Transverse colon (tissue), 4 donors: ENCODE measurements at regions not wholly inside any gene's neighbourhood (a gene's known extent, or its start where the extent isn't known, plus 50 kb on each side); places are given as distances from the start of the nearest gene placed in this dataset.

Source experiments
- EP300 ChIP-seq: sonication (generic); formaldehyde crosslinking; IDR thresholded peaks from one replicate; pipeline ENCODE4 v1.6.1; 2017; ENCODE audit warnings: antibody characterized with exemption, low read depth
- POLR2A ChIP-seq: fragments of 450-650 bp; IDR thresholded peaks from one replicate; pipeline ENCODE4 v1.6.1; 2016; ENCODE audit warnings: antibody characterized with exemption, mild to moderate bottlenecking, moderate library complexity
- POLR2AphosphoS5 ChIP-seq, 3 donors: sonication (generic); formaldehyde crosslinking; IDR thresholded peaks; one replicate each; pipeline ENCODE4 v1.6.1; 2016; ENCODE audit warnings: antibody characterized with exemption in 3 of 3
- TF ChIP-seq, protein P1 (sequence below), 5 experiments: fragments of 200-600 bp in 3 of 5; fragments of 450-650 bp in 2 of 5; sonication (generic) in 3 of 5; IDR thresholded peaks; 1 replicate in 2 of 5; 2 replicates in 3 of 5; pipeline ENCODE4 v1.5.1; 2016 to 2017; ENCODE audit warnings: antibody characterized with exemption in 5 of 5, inconsistent platforms in 3 of 5, mild to moderate bottlenecking in 2 of 5, moderate library complexity in 1 of 5

DNA sequence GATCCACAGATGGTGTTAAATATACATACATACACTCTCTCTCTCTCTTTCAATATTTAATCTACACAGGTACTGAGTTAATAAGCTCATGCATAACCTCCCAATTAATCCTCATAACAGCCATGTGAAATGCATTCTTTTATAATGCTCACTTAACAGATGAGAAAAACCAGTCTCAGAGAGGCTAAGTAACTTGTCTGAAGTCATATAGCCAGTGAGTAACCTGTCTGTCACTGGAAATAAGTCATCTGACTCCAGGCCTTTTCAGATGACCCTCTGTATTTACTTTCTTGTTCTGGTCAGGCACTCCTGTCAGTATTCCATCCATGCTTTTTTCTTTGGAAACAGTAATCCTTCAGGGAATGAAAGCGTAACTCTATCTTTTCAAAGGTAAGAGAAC, 594.0 kb upstream of the TENM4 start:
- TF ChIP-seq POLR2A (no peak), POLR2AphosphoS5 (IDR thresholded peaks at IDR 0.05) (no peak), EP300 (no peak)
- TF ChIP-seq, protein P1, sequence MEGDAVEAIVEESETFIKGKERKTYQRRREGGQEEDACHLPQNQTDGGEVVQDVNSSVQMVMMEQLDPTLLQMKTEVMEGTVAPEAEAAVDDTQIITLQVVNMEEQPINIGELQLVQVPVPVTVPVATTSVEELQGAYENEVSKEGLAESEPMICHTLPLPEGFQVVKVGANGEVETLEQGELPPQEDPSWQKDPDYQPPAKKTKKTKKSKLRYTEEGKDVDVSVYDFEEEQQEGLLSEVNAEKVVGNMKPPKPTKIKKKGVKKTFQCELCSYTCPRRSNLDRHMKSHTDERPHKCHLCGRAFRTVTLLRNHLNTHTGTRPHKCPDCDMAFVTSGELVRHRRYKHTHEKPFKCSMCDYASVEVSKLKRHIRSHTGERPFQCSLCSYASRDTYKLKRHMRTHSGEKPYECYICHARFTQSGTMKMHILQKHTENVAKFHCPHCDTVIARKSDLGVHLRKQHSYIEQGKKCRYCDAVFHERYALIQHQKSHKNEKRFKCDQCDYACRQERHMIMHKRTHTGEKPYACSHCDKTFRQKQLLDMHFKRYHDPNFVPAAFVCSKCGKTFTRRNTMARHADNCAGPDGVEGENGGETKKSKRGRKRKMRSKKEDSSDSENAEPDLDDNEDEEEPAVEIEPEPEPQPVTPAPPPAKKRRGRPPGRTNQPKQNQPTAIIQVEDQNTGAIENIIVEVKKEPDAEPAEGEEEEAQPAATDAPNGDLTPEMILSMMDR (IDR thresholded peaks at IDR 0.05), result no peak
